ENCODE measurements at regions not wholly inside any gene's neighbourhood (a gene's known extent, or its start where the extent isn't known, plus 50 kb on each side); places are given as distances from the start of the nearest gene placed in this dataset.

- no peak for ATAC-seq
- DNase-seq, result no peak
Observed at GRCh38 chr4:35066406-35066805, 1177.9 kb downstream of the ARAP2 start.

DNA sequence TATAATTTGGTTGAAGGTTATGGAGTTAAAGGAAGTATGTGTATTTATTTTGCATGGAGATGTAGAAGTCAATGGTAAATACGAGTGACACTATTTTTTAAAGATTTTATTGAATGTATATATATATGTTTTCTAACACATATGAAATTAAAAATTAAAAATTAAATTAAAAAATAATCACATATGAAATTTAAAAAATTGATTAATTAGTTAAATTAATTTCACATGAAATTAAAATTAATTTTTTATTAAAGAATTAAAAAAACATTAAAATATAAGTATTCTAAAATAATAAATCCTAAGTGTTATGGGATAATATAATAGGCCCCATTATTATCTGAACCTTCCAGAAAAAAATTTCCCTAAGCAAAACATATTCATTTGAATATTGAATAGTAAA, 1163.5 kb downstream of the ARAP2 start:
- DNase-seq (no peak), ATAC-seq (no peak)
- intact Hi-C loops (cut with DNase I, micrococcal nuclease), result no loop called here

More at GRCh38 chr4:35066406-35066805, 1177.9 kb downstream of the ARAP2 start:
- intact Hi-C loops (cut with DNase I, micrococcal nuclease), result no loop called here

- ATAC-seq (no peak), DNase-seq (no peak)
- intact Hi-C loops (cut with DNase I, micrococcal nuclease), result no loop called here
Observed at GRCh38 chr4:35087218-35087617, 1157.1 kb downstream of the ARAP2 start.

DNA sequence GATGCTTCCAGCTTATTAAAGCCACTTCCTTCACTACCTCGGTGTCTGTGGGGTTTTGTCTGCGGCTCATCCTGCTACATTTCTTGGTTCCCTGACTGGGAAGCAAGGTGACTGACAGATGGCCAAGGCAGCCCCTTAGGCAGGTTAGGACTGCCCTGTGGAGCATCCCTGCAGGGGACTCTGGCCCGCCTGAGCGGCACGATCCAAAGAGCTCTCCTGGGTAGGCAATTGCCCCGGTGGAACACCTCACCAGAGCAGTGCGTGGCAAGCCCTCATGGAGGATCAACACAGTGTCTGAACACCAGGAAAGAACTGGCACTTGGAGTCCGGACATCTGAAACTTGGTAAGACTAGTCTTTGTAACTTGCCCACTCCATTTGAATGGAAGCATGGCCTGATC, 1143.4 kb downstream of the ARAP2 start:
- ATAC-seq, result no peak
- no peak for DNase-seq
- intact Hi-C loops (cut with DNase I, micrococcal nuclease), result no loop called here

DNA sequence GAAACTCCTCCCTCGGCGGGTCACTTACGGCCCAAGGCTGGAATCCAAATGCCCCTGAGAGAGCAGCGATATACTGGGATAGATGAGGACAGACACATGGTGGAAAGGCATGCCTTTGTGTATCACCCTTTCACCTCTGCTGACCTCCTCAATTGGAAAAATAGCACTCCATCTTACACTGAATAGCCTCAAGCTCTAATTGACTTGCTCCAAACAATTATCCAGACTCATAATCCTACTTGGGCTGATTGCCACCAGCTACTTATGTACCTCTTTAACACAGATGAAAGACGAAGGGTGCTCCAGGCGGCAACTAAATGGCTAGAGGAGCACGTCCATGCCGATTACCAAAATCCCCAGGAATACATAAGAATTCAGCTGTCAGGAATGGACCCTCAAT, 1142.2 kb downstream of the ARAP2 start:
- DNase-seq (no peak), ATAC-seq (no peak)
- intact Hi-C loops (cut with DNase I, micrococcal nuclease), result no loop called here

GRCh38 chr4:35105486-35105885, 1138.8 kb downstream of the ARAP2 start:
- intact Hi-C loops (cut with DNase I, micrococcal nuclease), result no loop called here
- DNase-seq (no peak), ATAC-seq (no peak)

DNA sequence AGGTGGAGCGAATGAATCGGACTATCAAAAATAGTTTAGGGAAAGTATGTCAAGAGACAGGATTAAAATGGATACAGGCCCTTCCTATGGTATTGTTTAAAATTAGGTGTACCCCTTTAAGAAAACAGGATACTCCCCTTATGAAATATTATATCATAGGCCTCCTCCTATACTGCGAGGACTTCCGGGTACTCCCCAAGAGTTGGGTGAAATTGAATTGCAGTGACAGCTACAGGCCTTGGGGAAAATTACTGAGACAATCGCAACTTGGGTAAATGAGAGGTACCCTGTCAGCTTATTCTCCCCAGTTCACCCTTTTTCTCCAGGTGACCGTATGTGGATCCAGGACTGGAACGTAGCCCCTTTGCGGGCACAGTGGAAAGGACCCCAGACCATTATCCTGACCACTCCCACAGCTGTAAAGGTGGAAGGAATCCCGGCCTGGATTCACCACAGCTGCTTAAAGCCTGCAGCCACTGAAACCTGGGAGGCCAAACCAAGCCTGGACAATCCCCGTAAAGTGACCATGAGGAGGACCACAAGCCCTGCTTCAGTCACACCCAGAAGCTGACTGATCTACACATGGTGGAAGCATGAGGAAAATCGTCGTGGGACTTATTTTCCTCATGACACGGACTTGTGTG, 1138.1 kb downstream of the ARAP2 start:
- DNase-seq (no peak), ATAC-seq (no peak)
- intact Hi-C loops (cut with DNase I, micrococcal nuclease), result no loop called here

- intact Hi-C loops (cut with DNase I, micrococcal nuclease), result no loop called here
- DNase-seq (no peak), ATAC-seq (no peak)
Observed at GRCh38 chr4:35124106-35124505, 1120.2 kb downstream of the ARAP2 start.

DNA sequence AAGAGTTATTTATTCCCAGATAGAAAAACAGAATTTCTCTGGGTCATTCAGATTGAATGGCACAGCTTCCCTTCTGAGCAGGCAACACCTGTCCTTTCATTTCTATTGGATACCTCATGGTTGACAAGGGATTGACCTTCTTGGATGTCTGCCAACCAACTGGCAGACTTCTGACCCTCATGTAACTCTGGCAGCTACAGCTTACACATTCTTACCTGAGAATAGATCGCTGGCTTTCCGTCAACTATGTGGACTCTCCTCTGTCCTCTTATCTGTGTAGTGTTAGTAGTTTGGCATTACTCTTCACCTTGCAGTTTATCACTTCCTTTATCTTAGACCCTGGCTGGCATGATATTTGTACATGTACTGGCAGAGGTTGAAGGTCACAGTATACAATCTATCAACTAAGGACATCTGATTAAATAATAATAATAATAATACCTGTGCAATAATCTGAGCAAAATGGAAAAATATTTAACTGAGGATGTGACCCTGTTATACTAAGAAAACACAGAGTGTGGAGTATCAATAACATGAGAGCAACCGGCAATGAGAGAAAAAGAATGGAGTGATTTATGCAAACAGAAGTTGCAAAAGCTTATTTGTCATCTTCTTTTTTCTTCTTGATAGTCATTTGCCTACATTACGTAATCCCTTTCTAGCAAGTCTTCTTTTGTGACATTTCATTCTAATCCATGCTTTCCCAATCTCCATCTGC, 1118.2 kb downstream of the ARAP2 start:
- DNase-seq, result no peak
- no peak for ATAC-seq
- intact Hi-C loops (cut with DNase I, micrococcal nuclease), result no loop called here

DNA sequence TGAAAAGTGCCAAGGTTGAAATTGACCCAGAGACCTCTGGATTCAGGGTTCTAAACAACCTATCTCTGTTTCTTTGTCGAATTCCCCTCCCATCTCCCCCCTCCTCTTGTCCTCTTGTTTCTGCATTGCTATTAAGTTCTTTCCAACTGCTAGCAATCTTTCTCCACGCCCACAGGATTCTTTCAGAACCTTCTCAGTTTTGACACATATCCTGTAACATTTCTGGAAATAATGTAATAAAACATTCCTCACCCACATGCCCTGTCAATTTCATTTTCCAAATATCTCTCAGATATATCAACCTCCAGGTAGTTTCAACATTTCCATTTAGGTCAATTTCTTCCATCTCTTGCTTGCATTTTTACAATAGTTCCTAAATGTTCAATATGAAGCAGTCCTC, 1105.9 kb downstream of the ARAP2 start:
- DNase-seq, result no peak
- no peak for ATAC-seq
- intact Hi-C loops (cut with DNase I, micrococcal nuclease), result no loop called here

DNA sequence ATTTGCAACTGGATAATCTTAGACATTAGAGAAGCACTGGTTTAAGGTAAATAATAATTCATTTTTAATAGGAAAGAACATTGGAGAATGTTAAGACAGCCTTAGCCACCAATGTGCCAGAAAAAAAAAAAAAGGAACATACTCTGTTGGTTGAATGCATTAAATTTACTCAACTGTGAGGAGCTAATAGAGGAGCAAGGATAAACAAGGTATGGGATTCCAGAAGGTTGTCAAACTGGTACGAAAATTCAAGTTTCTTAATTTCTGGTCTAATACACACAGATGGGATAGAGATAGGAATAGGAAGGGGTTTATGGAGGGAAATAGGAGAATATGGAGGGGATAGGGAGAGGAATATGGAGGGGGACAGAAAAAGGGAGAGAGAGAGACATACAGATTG, 1096.6 kb downstream of the ARAP2 start:
- no peak for ATAC-seq
- intact Hi-C loops (cut with DNase I, micrococcal nuclease), result no loop called here
- DNase-seq, result no peak

- ATAC-seq, result no peak
- intact Hi-C loops (cut with DNase I, micrococcal nuclease), result no loop called here
Observed at GRCh38 chr4:35151816-35152572, 1092.3 kb downstream of the ARAP2 start.

GRCh38 chr4:35163168-35163567, 1081.1 kb downstream of the ARAP2 start:
- intact Hi-C loops (cut with DNase I, micrococcal nuclease), result no loop called here
- no peak for ATAC-seq
- DNase-seq, result no peak

More at GRCh38 chr4:35151816-35152572, 1092.3 kb downstream of the ARAP2 start:
- DNase-seq, result no peak

GRCh38 chr4:35164063-35164462, 1080.3 kb downstream of the ARAP2 start:
- intact Hi-C loops (cut with DNase I, micrococcal nuclease), result no loop called here
- no peak for ATAC-seq
- no peak for DNase-seq

GRCh38 chr4:35166466-35166865, 1077.8 kb downstream of the ARAP2 start:
- no peak for DNase-seq
- intact Hi-C loops (cut with DNase I, micrococcal nuclease), result no loop called here
- no peak for ATAC-seq

GRCh38 chr4:35167385-35167784, 1076.9 kb downstream of the ARAP2 start:
- ATAC-seq (no peak), DNase-seq (no peak)
- intact Hi-C loops (cut with DNase I, micrococcal nuclease), result no loop called here

GRCh38 chr4:35175487-35175886, 1068.8 kb downstream of the ARAP2 start:
- intact Hi-C loops (cut with DNase I, micrococcal nuclease), result no loop called here
- DNase-seq (no peak), ATAC-seq (no peak)

DNA sequence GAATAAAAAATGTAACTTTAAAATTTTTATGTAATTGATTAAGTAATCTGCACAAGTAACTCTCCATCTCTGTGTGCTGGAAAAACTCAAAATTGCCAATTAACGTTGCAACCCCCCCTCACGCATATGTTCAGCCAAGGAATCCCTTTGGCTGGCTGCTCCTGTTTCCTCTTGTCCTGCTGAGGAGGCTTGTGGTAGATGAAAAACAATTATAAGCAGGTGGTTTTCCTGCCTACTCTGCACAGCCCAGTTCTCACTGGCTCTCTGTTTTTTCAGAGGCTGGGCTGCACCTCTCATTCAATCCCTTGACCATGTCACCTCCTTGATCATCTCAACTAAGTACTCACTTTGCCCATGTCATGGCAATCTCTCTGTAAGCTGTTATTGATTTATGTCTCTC, 1068.4 kb downstream of the ARAP2 start:
- intact Hi-C loops (cut with DNase I, micrococcal nuclease), result no loop called here
- ATAC-seq (no peak), DNase-seq (no peak)

- intact Hi-C loops (cut with DNase I, micrococcal nuclease), result no loop called here
- DNase-seq (no peak), ATAC-seq (no peak)
Observed at GRCh38 chr4:35182451-35182850, 1061.9 kb downstream of the ARAP2 start.

DNA sequence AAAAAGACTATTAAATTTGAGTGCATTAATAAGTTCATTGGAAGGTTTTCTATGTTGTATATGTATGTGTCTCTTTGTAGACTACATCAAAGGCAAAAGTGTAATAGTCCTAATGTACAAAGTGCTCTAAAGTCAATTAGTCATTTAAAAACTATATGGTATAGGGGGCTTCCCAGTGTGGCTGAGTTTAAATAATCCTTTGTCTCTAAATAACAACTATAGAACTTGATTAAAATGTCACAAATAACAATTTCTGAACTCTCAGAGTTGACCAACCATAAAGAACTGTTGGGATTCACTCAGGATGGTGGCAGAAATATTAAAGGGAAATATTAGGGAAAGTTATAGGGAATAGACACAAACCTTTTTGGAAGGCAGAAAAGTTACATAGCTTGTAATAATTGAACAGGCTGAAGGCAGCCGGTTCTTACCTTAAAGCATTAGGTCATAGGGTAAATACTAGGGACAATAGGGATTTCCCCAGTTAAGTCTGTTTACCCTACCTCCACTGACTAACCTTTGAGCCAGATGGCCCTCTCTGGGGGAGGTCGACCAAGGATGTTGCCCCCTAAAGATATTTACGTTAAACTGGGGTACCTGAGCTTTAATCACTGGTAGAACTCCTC, 1054.2 kb downstream of the ARAP2 start:
- no peak for DNase-seq
- ATAC-seq, result no peak
- intact Hi-C loops (cut with DNase I, micrococcal nuclease), result no loop called here
